Aorta (tissue), 5 donors: ENCODE measurements at regions not wholly inside any gene's neighbourhood (a gene's known extent, or its start where the extent isn't known, plus 50 kb on each side); places are given as distances from the start of the nearest gene placed in this dataset.

Experiments used
- ATAC-seq: fragments of 200-7000 bp; cut with Tn5 transposase; one replicate; pipeline ENCODE4 v1.9.1; 2022; ENCODE audit warnings: moderate library complexity; ENCODE audit not compliant: low FRiP score
- DNase-seq, 2 donors: peaks; one replicate each; pipeline ENCODE4 v3.0.0-alpha.2; 2020
- H3K27ac ChIP-seq, 2 donors: one replicate each; pipeline ENCODE4 v1.5.1; 2013; ENCODE audit warnings: low read length in 2 of 2, mild to moderate bottlenecking in 2 of 2, moderate library complexity in 2 of 2, control low read depth in 1 of 2, inconsistent platforms in 1 of 2, low read depth in 1 of 2
- H3K27me3 ChIP-seq, 2 donors: one replicate each; pipeline ENCODE4 v1.6.1; 2013; ENCODE audit warnings: control low read depth in 1 of 2, low read length in 1 of 2, mild to moderate bottlenecking in 1 of 2, moderate library complexity in 1 of 2; ENCODE audit not compliant: insufficient read depth in 2 of 2, control insufficient read depth in 1 of 2
- H3K36me3 ChIP-seq, 2 donors: one replicate each; pipeline ENCODE4 v1.6.1; 2013; ENCODE audit warnings: control low read depth in 1 of 2, low read length in 1 of 2, mild to moderate bottlenecking in 1 of 2; ENCODE audit not compliant: insufficient read depth in 2 of 2, control insufficient read depth in 1 of 2
- H3K4me1 ChIP-seq, 2 donors: one replicate each; pipeline ENCODE4 v1.6.1; 2013; ENCODE audit warnings: low read length in 2 of 2, control low read depth in 1 of 2, mild to moderate bottlenecking in 1 of 2, moderate library complexity in 1 of 2; ENCODE audit not compliant: insufficient read depth in 2 of 2, control insufficient read depth in 1 of 2
- H3K4me3 ChIP-seq, 2 donors: one replicate each; pipeline ENCODE4 v1.5.1; 2013; ENCODE audit warnings: low read length in 2 of 2, control low read depth in 1 of 2, mild to moderate bottlenecking in 1 of 2
- H3K9me3 ChIP-seq: one replicate; pipeline ENCODE4 v1.6.1; 2013; ENCODE audit warnings: mild to moderate bottlenecking, low read length; ENCODE audit not compliant: control insufficient read depth
- WGBS, 2 donors: extraction: QIAGEN DNeasy Blood & Tissue Kit; methylation state at CpG; one replicate each; pipeline ENCODE4 v1.1.7; 2013; 5-methylcytosine and 5-hydroxymethylcytosine counted together
- intact Hi-C, 2 donors: fragments of 100-400 bp; cut with DNase I; formaldehyde crosslinking; loops; one replicate each; pipeline versions ENCODE4 v1.14.2 to v1.15.0; 2022
- donor health status: healthy with polysubstance abuse.
- donor health status: Bipolar disorder and iron deficiency.
- donor health status: DM: no; HTN: no; CAD: no.
- donor health status: DM: no; HTN: no; CAD: no.
- donor health status: DM: yes; HTN: yes; CAD: no.

- WGBS, 2 donors = 67 to 68% methylated on average over 11 of the region's 11 CpGs
These were observed 54.0 kb upstream of the SYT6 start for GRCh38 chr1:114207635-114208034.

GRCh38 chr1:114206392-114206791 is 52.7 kb upstream of the SYT6 start:
- DNase-seq (no peak), ATAC-seq (no peak)
- Histone ChIP-seq H3K27ac (no peak overlapping the region), H3K9me3 (peaks cover 1% of the 10 kb centered on the region), H3K4me3 (no peak overlapping the region), H3K4me1 (no peaks in the 10 kb centered on the region), H3K27me3 (peaks cover 0 to 3% of the 10 kb centered on the region in 2 donors), H3K36me3 (no peaks in the 10 kb centered on the region)
- 59 to 60% methylated on average over 7 of the region's 7 CpGs for WGBS, 2 donors
- intact Hi-C loops = no loop called here

More at GRCh38 chr1:114207635-114208034, 54.0 kb upstream of the SYT6 start:
- no peak for ATAC-seq
- Histone ChIP-seq H3K9me3 (peaks cover 1% of the 10 kb centered on the region), H3K36me3 (no peaks in the 10 kb centered on the region), H3K27me3 (peaks cover 0 to 2% of the 10 kb centered on the region in 2 donors), H3K4me1 (no peaks in the 10 kb centered on the region), H3K27ac (no peak overlapping the region), H3K4me3 (no peak overlapping the region)
- DNase-seq = no peak
- intact Hi-C loops = no loop called here

GRCh38 chr1:114203595-114204128 is 50.0 kb upstream of the SYT6 start:
- Histone ChIP-seq H3K27me3 (peaks cover 0 to 5% of the 10 kb centered on the region in 2 donors), H3K27ac (no peak overlapping the region), H3K36me3 (no peaks in the 10 kb centered on the region), H3K4me1 (no peaks in the 10 kb centered on the region), H3K4me3 (no peak overlapping the region), H3K9me3 (peaks cover 1% of the 10 kb centered on the region)
- intact Hi-C loops = no loop called here
- 54 to 60% methylated on average over 5 of the region's 5 CpGs for WGBS, 2 donors
- no peak for DNase-seq
- no peak for ATAC-seq
